ENCODE measurements at regions not wholly inside any gene's neighbourhood (a gene's known extent, or its start where the extent isn't known, plus 50 kb on each side); places are given as distances from the start of the nearest gene placed in this dataset.

- no peak for DNase-seq (ENCODE audit: low spot score)
These were observed 678.7 kb downstream of the ARAP2 start for GRCh38 chr4:35565640-35566039.

GRCh38 chr4:35591035-35591434 is 653.3 kb downstream of the ARAP2 start:
- DNase-seq (ENCODE audit: low spot score): no peak

GRCh38 chr4:35604252-35604651 is 640.1 kb downstream of the ARAP2 start:
- DNase-seq (ENCODE audit: low spot score): no peak

- DNase-seq (ENCODE audit: low spot score): no peak
These were observed 639.6 kb downstream of the ARAP2 start for GRCh38 chr4:35604724-35605123.

- no peak for DNase-seq (ENCODE audit: low spot score)
These were observed 636.1 kb downstream of the ARAP2 start for GRCh38 chr4:35608205-35608604.

- DNase-seq (ENCODE audit: low spot score): no peak
These were observed 630.2 kb downstream of the ARAP2 start for GRCh38 chr4:35614120-35614519.

GRCh38 chr4:35639929-35640328 is 604.4 kb downstream of the ARAP2 start:
- no peak for DNase-seq (ENCODE audit: low spot score)

GRCh38 chr4:35643661-35644060 is 600.7 kb downstream of the ARAP2 start:
- no peak for DNase-seq (ENCODE audit: low spot score)

GRCh38 chr4:35644591-35644990 is 599.7 kb downstream of the ARAP2 start:
- no peak for DNase-seq (ENCODE audit: low spot score)

GRCh38 chr4:35649011-35649410 is 595.3 kb downstream of the ARAP2 start:
- DNase-seq (ENCODE audit: low spot score): no peak

GRCh38 chr4:35649778-35650177 is 594.5 kb downstream of the ARAP2 start:
- DNase-seq (ENCODE audit: low spot score): no peak

- no peak for DNase-seq (ENCODE audit: low spot score)
These were observed 592.1 kb downstream of the ARAP2 start for GRCh38 chr4:35652197-35652596.

- DNase-seq (ENCODE audit: low spot score): no peak
These were observed 590.9 kb downstream of the ARAP2 start for GRCh38 chr4:35653451-35653850.

- no peak for DNase-seq (ENCODE audit: low spot score)
These were observed 571.2 kb downstream of the ARAP2 start for GRCh38 chr4:35673137-35673536.

- DNase-seq (ENCODE audit: low spot score): no peak
These were observed 559.6 kb downstream of the ARAP2 start for GRCh38 chr4:35684755-35685154.

GRCh38 chr4:35689870-35690269 is 554.4 kb downstream of the ARAP2 start:
- DNase-seq (ENCODE audit: low spot score): no peak

GRCh38 chr4:35690271-35690670 is 554.0 kb downstream of the ARAP2 start:
- DNase-seq (ENCODE audit: low spot score): no peak

- no peak for DNase-seq (ENCODE audit: low spot score)
These were observed 549.3 kb downstream of the ARAP2 start for GRCh38 chr4:35695003-35695402.

GRCh38 chr4:35695421-35695820 is 548.9 kb downstream of the ARAP2 start:
- no peak for DNase-seq (ENCODE audit: low spot score)

- peak; percentile 1 for DNase-seq (ENCODE audit: low spot score)
These were observed 547.0 kb downstream of the ARAP2 start for GRCh38 chr4:35697210-35697736.

GRCh38 chr4:35700663-35701062 is 543.7 kb downstream of the ARAP2 start:
- no peak for DNase-seq (ENCODE audit: low spot score)

GRCh38 chr4:35709080-35709479 is 535.2 kb downstream of the ARAP2 start:
- no peak for DNase-seq (ENCODE audit: low spot score)

GRCh38 chr4:35710343-35710742 is 534.0 kb downstream of the ARAP2 start:
- no peak for DNase-seq (ENCODE audit: low spot score)

GRCh38 chr4:35711127-35711526 is 533.2 kb downstream of the ARAP2 start:
- no peak for DNase-seq (ENCODE audit: low spot score)
